BLaER1 (cell line): ENCODE measurements at regions not wholly inside any gene's neighbourhood (a gene's known extent, or its start where the extent isn't known, plus 50 kb on each side); places are given as distances from the start of the nearest gene placed in this dataset.

Experiments used
- H3K27ac ChIP-seq: shearing (Covaris generic); formaldehyde crosslinking; 2 replicates; pipeline ENCODE4 v1.8.1; 2022
- H3K27me3 ChIP-seq: shearing (Covaris generic); formaldehyde crosslinking; 2 replicates; pipeline ENCODE4 v1.8.1; 2022
- H3K36me3 ChIP-seq: shearing (Covaris generic); formaldehyde crosslinking; 2 replicates; pipeline ENCODE4 v1.8.1; 2022
- H3K4me1 ChIP-seq: shearing (Covaris generic); formaldehyde crosslinking; 2 replicates; pipeline ENCODE4 v1.8.1; 2022
- H3K4me2 ChIP-seq: shearing (Covaris generic); formaldehyde crosslinking; 2 replicates; pipeline ENCODE4 v1.8.1; 2022
- H3K4me3 ChIP-seq: shearing (Covaris generic); formaldehyde crosslinking; 2 replicates; pipeline ENCODE4 v1.8.1; 2022
- H3K9ac ChIP-seq: shearing (Covaris generic); formaldehyde crosslinking; 2 replicates; pipeline ENCODE4 v1.8.1; 2022
- H3K9me3 ChIP-seq: shearing (Covaris generic); formaldehyde crosslinking; 2 replicates; pipeline ENCODE4 v1.8.1; 2022
- H4K20me1 ChIP-seq: shearing (Covaris generic); formaldehyde crosslinking; 2 replicates; pipeline ENCODE4 v1.8.1; 2022
- Cebpa-rat ChIP-seq: shearing (Covaris generic); IDR thresholded peaks from 2 replicates; pipeline ENCODE4 v1.8.1; 2022

DNA sequence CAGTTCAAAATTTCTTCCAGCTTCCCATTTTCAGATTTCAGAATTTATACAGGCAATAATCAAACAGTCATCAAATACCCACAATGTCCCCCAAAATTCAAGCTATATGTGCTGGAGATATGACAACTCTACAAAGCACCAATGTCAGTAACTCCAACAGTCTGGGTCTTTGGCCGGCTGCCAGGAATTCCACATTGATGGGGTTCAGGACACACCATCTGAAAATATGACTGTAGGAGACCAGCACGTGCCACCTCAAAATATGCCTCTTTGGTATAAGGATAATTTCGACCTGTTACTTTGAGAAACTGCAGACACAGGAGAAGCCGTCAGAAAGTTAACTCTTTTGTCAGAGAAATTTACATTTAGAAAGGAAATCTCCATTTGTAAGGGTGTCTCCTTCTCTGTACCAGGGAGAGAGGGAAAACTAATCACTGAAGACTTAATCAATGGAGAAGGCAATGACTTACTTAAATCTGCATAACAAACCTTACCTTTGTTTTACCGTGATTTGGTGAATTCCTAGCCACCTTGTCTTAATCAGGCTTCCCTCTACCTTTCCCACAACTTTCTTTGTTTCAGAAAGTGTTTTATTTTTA is 594.3 kb upstream of the CDH5 start:
- no peak overlapping the region for H3K9ac ChIP-seq
- no peaks in the 10 kb centered on the region for H4K20me1 ChIP-seq
- H3K27me3 ChIP-seq: no peaks in the 10 kb centered on the region
- H3K4me1 ChIP-seq: peaks cover 49% of the 10 kb centered on the region
- H3K4me3 ChIP-seq: no peak overlapping the region
- H3K27ac ChIP-seq: no peak overlapping the region
- no peak for TF ChIP-seq Cebpa-rat
- peaks cover 7% of the 10 kb centered on the region; the same call in 1 of the 2 replicates for H3K36me3 ChIP-seq
- peak overlapping the region; percentile 43; the same call in 1 of the 2 replicates for H3K4me2 ChIP-seq
- peaks cover 44% of the 10 kb centered on the region for H3K9me3 ChIP-seq

DNA sequence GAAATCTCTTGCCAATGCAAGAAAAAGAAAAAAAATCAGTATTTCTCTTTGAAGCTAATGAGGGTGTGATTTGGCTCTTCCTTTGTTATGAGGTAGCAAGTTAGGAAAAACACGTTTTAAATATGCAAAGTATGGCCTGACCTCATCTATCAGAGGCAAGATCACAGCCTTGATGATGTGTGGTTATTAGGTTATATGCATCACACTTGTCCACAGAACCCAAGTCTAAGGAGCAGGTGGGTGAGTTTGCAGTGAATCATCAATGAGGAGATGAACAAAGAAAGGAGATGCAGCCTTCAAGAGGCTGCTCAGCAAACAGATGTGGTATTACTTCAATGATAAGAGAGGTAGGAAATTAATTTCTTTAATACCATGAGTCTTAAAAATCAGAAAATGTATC is 594.8 kb upstream of the CDH5 start:
- Histone ChIP-seq H3K9ac (no peak overlapping the region), H3K9me3 (peaks cover 39% of the 10 kb centered on the region), H3K27ac (no peak overlapping the region), H3K4me3 (no peak overlapping the region), H3K4me2 (no peak overlapping the region), H4K20me1 (no peaks in the 10 kb centered on the region), H3K27me3 (no peaks in the 10 kb centered on the region), H3K4me1 (peaks cover 54% of the 10 kb centered on the region), H3K36me3 (peaks cover 7% of the 10 kb centered on the region; the same call in 1 of the 2 replicates)
- TF ChIP-seq Cebpa-rat: no peak

DNA sequence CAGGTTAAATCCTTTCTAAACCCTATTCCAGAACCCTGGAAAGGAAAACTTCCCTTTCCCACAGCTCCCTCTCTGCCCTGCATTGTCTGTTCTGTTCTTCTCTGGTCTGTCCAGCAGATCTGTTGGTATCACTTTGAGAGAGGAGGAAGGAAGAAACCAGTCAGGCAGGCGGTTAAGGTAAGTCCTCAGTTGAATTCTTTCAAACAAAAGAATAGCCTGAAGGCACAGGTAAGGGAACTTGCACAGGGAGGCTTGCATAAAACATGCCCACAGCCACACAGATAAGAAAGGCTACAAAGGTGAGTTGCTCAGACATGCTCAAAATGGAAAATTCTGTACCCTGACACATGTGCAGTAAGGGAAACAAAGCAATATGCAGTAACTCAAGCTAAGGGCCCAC is 595.7 kb upstream of the CDH5 start:
- Histone ChIP-seq H3K4me2 (no peak overlapping the region), H3K36me3 (peaks cover 7% of the 10 kb centered on the region; the same call in 1 of the 2 replicates), H3K9me3 (peaks cover 33% of the 10 kb centered on the region), H3K9ac (no peak overlapping the region), H4K20me1 (no peaks in the 10 kb centered on the region), H3K27ac (peak overlapping the region; percentile 96; the same call in 1 of the 2 replicates), H3K27me3 (no peaks in the 10 kb centered on the region), H3K4me1 (peaks cover 64% of the 10 kb centered on the region), H3K4me3 (peak overlapping the region; percentile 20; the same call in 1 of the 2 replicates)
- no peak for TF ChIP-seq Cebpa-rat

DNA sequence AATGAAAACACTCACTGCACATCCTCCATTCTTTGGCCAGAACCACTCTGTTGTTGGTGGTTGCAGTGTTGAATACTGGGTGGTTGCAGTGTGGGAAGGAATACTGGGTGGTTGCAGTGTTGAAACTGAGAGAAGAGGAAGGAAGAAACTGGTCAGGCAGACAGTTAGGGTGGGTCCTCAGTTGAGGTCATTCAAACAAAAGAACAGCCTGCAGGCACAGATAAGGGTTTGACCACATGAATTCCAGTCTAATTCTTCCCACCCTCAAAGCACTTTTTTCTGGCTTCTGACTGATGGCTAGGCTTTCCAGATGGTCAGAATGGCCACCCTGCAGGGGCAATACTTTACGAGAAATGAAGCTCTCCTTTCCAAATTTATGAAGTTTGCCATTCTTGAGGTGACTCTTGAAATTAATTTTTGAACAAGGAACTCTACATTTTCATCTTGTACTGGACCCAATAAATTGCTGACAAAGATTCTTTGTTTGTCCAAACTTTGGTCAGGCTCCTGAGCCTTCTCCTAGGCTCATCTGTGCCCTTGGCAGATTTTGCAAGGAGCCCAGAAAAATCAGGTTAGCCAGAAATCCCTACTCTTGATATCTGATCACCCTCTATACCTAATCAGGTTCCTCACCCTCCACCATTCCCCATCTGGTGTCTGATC is 596.6 kb upstream of the CDH5 start:
- peaks cover 72% of the 10 kb centered on the region for H3K4me1 ChIP-seq
- H3K4me2 ChIP-seq: peak overlapping the region; percentile 87
- no peak overlapping the region for H3K9ac ChIP-seq
- H3K27me3 ChIP-seq: no peaks in the 10 kb centered on the region
- H3K27ac ChIP-seq: peak overlapping the region; percentile 96
- H3K9me3 ChIP-seq: peaks cover 33% of the 10 kb centered on the region
- no peak for TF ChIP-seq Cebpa-rat
- peaks cover 7% of the 10 kb centered on the region; the same call in 1 of the 2 replicates for H3K36me3 ChIP-seq
- H4K20me1 ChIP-seq: no peaks in the 10 kb centered on the region
- peak overlapping the region; percentile 20; the same call in 1 of the 2 replicates for H3K4me3 ChIP-seq

DNA sequence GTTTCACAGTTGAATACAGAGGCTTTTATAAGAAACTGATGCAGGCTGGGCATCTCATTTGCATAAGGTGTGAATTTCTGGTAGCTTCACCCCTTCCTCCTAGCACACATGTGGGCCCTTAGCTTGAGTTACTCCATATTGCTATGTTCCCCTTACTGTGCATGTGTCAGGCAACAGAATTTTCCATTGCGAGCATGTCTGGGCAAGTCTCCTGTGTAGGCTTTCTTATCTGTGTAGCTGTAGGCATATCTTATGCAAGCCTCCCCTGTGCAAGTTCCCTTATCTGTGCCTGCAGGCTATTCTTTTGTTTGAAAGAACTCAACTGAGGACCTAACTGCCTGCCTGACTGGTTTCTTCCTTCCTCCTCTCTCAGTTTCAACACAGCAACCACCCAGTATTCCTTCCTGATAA is 597.4 kb upstream of the CDH5 start:
- Histone ChIP-seq H3K4me1 (peaks cover 81% of the 10 kb centered on the region), H4K20me1 (no peaks in the 10 kb centered on the region), H3K4me2 (peak overlapping the region; percentile 87), H3K9ac (0 out of 2 replicates have a peak overlapping the region, but pooled peaks have one; percentile 22), H3K27me3 (no peaks in the 10 kb centered on the region), H3K36me3 (peaks cover 7% of the 10 kb centered on the region; the same call in 1 of the 2 replicates), H3K9me3 (peaks cover 33% of the 10 kb centered on the region), H3K4me3 (no peak overlapping the region), H3K27ac (peak overlapping the region; percentile 96)
- peak; percentile 44; the same call in 1 of the 2 replicates for TF ChIP-seq Cebpa-rat

DNA sequence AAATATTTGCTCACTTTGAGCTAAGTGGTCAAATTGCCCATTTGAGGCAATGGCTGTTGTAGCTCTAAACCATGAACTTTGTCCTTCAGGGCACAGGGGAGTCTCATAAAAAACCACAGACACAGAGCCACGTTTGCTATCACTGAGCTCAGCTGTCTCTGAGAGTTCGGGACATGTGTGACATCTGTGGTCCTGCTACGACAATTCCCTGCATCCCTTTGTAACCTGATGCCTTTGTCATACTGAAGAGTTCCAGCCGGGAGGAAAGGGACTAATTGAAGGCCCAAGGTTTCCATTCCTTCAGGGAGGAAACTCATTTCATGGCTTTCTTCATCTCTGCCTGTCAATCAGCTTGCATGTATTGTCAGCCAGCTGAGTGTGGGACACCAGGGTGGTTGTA is 599.4 kb upstream of the CDH5 start:
- Histone ChIP-seq H3K36me3 (peaks cover 7% of the 10 kb centered on the region; the same call in 1 of the 2 replicates), H3K9ac (no peak overlapping the region), H3K9me3 (peaks cover 32% of the 10 kb centered on the region), H3K27ac (peak overlapping the region; percentile 96), H3K4me1 (peaks cover 81% of the 10 kb centered on the region), H3K4me2 (peak overlapping the region; percentile 87), H4K20me1 (no peaks in the 10 kb centered on the region), H3K4me3 (no peak overlapping the region), H3K27me3 (no peaks in the 10 kb centered on the region)
- no peak for TF ChIP-seq Cebpa-rat

DNA sequence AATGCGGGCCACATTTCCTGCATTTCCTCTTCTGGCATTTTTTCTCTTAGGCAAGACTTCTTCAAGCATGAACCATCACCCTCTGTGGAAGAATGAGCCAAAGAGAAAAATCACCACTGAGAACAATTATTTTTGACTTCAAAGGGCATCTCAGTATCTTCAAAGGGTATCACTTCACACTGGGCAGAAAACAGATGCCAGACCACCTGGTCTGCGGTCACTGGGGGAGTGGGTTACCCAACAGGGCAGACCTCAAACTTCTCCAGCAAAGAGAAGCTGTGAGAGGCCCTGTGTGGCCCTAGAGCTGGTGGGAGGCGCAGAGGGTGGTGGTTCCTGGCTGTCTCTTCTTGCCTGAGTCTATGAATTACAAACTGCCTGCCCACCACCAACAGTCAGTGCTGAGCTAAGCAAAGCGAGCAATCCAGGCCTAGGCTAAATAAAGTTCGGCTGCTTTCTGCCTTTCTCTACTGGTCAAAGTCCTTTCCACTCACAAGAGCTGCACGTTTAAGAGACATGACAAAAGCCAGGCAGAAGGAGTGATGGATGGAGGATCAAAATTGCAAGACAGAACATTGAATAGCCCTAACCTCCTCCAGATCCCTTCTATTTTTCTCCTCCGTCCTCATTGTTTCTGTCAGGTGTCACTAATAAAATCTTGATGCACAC is 602.7 kb upstream of the CDH5 start:
- Histone ChIP-seq H3K4me3 (no peak overlapping the region), H3K27me3 (no peaks in the 10 kb centered on the region), H3K9ac (peak overlapping the region; percentile 81), H3K4me1 (peaks cover 78% of the 10 kb centered on the region), H3K4me2 (peak overlapping the region; percentile 87), H3K27ac (peak overlapping the region; percentile 96), H3K36me3 (no peaks in the 10 kb centered on the region), H3K9me3 (no peaks in the 10 kb centered on the region; the same call in 1 of the 2 replicates), H4K20me1 (no peaks in the 10 kb centered on the region)
- peak; percentile 99 for TF ChIP-seq Cebpa-rat

DNA sequence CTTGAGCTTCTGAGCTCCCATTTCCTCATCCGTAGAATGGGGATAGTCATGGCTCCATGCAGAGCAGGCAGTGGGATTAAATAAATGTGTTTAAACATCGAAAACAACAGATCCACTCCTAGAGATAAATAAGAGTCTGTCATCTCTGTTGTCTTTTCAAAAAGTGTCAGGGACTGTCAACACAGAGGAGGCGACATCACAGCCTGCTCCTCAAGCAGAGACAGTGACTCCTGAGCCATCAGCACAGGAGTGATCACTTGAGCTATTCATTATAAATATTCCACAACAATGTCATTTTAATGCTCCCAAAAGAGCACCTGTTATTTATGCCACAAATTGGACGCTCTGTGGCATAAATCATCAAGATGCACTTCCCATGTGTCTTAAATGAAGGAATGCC is 605.6 kb upstream of the CDH5 start:
- no peaks in the 10 kb centered on the region for H3K27me3 ChIP-seq
- H3K9ac ChIP-seq: no peak overlapping the region
- no peaks in the 10 kb centered on the region for H3K36me3 ChIP-seq
- TF ChIP-seq Cebpa-rat: no peak
- no peaks in the 10 kb centered on the region for H4K20me1 ChIP-seq
- peaks cover 57% of the 10 kb centered on the region for H3K4me1 ChIP-seq
- H3K27ac ChIP-seq: peak overlapping the region; percentile 88; the same call in 1 of the 2 replicates
- no peaks in the 10 kb centered on the region; the same call in 1 of the 2 replicates for H3K9me3 ChIP-seq
- H3K4me2 ChIP-seq: no peak overlapping the region
- H3K4me3 ChIP-seq: no peak overlapping the region

DNA sequence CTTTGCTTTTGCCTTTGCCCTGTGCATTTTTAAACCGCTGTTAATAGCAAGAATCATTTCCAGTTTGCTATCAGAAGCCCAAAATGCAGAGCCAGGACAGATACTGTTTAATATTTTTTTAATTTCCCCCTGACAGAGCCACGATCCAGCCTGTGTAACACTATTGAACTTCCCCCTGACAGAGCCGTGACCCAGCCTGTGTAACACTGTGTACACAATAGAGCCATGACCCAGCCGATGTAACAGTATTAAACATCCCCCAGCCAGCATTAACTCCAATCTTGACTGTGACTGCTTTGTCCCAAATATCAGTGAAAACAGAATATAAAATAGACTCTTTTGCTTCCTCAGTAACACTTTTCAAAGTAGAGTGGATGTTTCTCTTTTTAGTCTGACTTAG is 607.9 kb upstream of the CDH5 start:
- Histone ChIP-seq H3K36me3 (no peaks in the 10 kb centered on the region), H3K4me3 (no peak overlapping the region), H4K20me1 (no peaks in the 10 kb centered on the region), H3K27ac (no peak overlapping the region), H3K4me2 (no peak overlapping the region), H3K27me3 (no peaks in the 10 kb centered on the region), H3K9ac (no peak overlapping the region), H3K9me3 (peaks cover 7% of the 10 kb centered on the region), H3K4me1 (peaks cover 43% of the 10 kb centered on the region)
- no peak for TF ChIP-seq Cebpa-rat

DNA sequence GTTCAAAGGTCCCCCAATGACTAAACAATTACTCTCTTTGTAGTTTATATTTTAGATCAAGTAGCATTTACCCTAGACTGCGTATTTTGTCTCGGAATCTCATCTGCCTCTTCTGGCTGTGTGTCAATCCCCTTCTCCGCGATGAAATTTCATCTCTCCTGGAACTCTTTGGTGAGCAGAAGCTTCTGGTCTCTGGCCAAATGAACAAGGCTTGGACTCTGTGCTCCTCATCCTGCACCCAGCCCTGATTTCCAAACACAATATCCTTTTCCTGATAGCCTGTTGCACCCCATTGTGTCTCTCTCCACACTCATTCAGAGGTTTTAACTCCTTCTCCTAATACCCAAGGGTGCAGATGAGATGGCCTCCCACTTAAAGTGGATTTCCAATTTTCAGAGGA is 609.4 kb upstream of the CDH5 start:
- no peaks in the 10 kb centered on the region for H3K36me3 ChIP-seq
- H3K27me3 ChIP-seq: no peaks in the 10 kb centered on the region
- no peaks in the 10 kb centered on the region for H4K20me1 ChIP-seq
- TF ChIP-seq Cebpa-rat: no peak
- no peak overlapping the region for H3K9ac ChIP-seq
- no peak overlapping the region for H3K4me2 ChIP-seq
- H3K4me3 ChIP-seq: no peak overlapping the region
- H3K27ac ChIP-seq: no peak overlapping the region
- peaks cover 7% of the 10 kb centered on the region for H3K9me3 ChIP-seq
- H3K4me1 ChIP-seq: peaks cover 29% of the 10 kb centered on the region
